Fibroblast of lung (primary cell): ENCODE measurements at regions not wholly inside any gene's neighbourhood (a gene's known extent, or its start where the extent isn't known, plus 50 kb on each side); places are given as distances from the start of the nearest gene placed in this dataset.

Experiments
- DNase-seq, 2 donors: peaks; one replicate each; pipeline versions ENCODE4 v3.0.0 to v3.0.0-alpha.2; 2010; ENCODE audit warnings: low read depth in 2 of 2
- H2AFZ ChIP-seq: 2 replicates; pipeline ENCODE4 v1.5.1; 2012; ENCODE audit warnings: low read length, control low read depth, inconsistent platforms
- H3K27ac ChIP-seq: 2 replicates; pipeline ENCODE4 v1.5.1; 2011; ENCODE audit warnings: low read length, control low read depth; ENCODE audit not compliant: insufficient read depth
- H3K27me3 ChIP-seq: 2 replicates; pipeline ENCODE4 v1.5.1; 2011; ENCODE audit warnings: mild to moderate bottlenecking, low read length; ENCODE audit not compliant: control insufficient read depth, insufficient read depth
- H3K36me3 ChIP-seq: 2 replicates; pipeline ENCODE4 v1.5.1; 2011; ENCODE audit warnings: low read length; ENCODE audit not compliant: control insufficient read depth, insufficient read depth
- H3K4me1 ChIP-seq: 2 replicates; pipeline ENCODE4 v1.5.1; 2011; ENCODE audit warnings: low read length; ENCODE audit not compliant: control insufficient read depth, insufficient read depth; ENCODE audit errors: extremely low read depth
- H3K4me2 ChIP-seq: 2 replicates; pipeline ENCODE4 v1.5.1; 2011; ENCODE audit warnings: low read length, control low read depth; ENCODE audit not compliant: insufficient read depth; ENCODE audit errors: extremely low read depth
- H3K4me3 ChIP-seq, 4 experiments: fragments of 200-600 bp in 1 of 4; sonication (generic) in 1 of 4; replicated peaks in 1 of 4; 2 replicates each; pipeline ENCODE4 v1.5.1; 2011 to 2016; ENCODE audit warnings: low read length in 4 of 4, low read depth in 3 of 4, mild to moderate bottlenecking in 3 of 4, control low read depth in 2 of 4, inconsistent platforms in 1 of 4, mixed read lengths in 1 of 4; ENCODE audit not compliant: insufficient read depth in 1 of 4; ENCODE audit errors: control extremely low read depth in 1 of 4
- H3K79me2 ChIP-seq: 2 replicates; pipeline ENCODE4 v1.5.1; 2012; ENCODE audit warnings: mild to moderate bottlenecking, low read length, inconsistent platforms; ENCODE audit not compliant: control insufficient read depth, insufficient read depth
- H3K9ac ChIP-seq: 2 replicates; pipeline ENCODE4 v1.5.1; 2011; ENCODE audit warnings: mild to moderate bottlenecking, low read length, control low read depth; ENCODE audit not compliant: insufficient read depth
- H3K9me3 ChIP-seq: 2 replicates; pipeline ENCODE4 v1.5.1; 2012; ENCODE audit warnings: low read depth, low read length; ENCODE audit not compliant: control insufficient read depth, insufficient read depth
- H4K20me1 ChIP-seq: 2 replicates; pipeline ENCODE4 v1.5.1; 2011; ENCODE audit warnings: low read length; ENCODE audit not compliant: control insufficient read depth, insufficient read depth; ENCODE audit errors: extremely low read depth
- CTCF ChIP-seq, 2 donors: IDR thresholded peaks in 1 of 2; conservative IDR thresholded peaks in 1 of 2; 1 replicate in 1 of 2; 2 replicates in 1 of 2; pipeline ENCODE4 v1.5.1; 2011 to 2012; ENCODE audit warnings: low read length in 2 of 2, control low read depth in 1 of 2, inconsistent platforms in 1 of 2, low read depth in 1 of 2, mild to moderate bottlenecking in 1 of 2
- EZH2 ChIP-seq: IDR thresholded peaks from 2 replicates; pipeline ENCODE4 v1.5.1; 2012; ENCODE audit warnings: low read length, control low read depth, mild to moderate bottlenecking; ENCODE audit errors: missing control alignments

- H3K4me3 ChIP-seq, result no peak overlapping the region
- H3K36me3 ChIP-seq, result no peaks in the 10 kb centered on the region
- H3K27me3 ChIP-seq, result no peaks in the 10 kb centered on the region
- no peak overlapping the region for H2AFZ ChIP-seq
- H3K27ac ChIP-seq, result no peak overlapping the region
- no peaks in the 10 kb centered on the region for H3K4me1 ChIP-seq
- no peaks in the 10 kb centered on the region for H3K9me3 ChIP-seq
- H3K4me2 ChIP-seq, result no peak overlapping the region
- DNase-seq, result no peak
- H3K79me2 ChIP-seq, result no peaks in the 10 kb centered on the region
- no peaks in the 10 kb centered on the region for H4K20me1 ChIP-seq
- no peak overlapping the region for H3K9ac ChIP-seq
- TF ChIP-seq CTCF (conservative IDR thresholded peaks at IDR 0.05 in 1 of 2, IDR thresholded peaks at IDR 0.05 in 1 of 2; ENCODE audit: low read depth in 1 of 2, low read length in 2 of 2), result no peak
- no peak for TF ChIP-seq EZH2
Observed at GRCh38 chr10:83289948-83290347, 849.4 kb upstream of the GHITM start.

GRCh38 chr10:83301732-83302131 is 837.6 kb upstream of the GHITM start:
- H3K9me3 ChIP-seq, result no peaks in the 10 kb centered on the region
- H3K27ac ChIP-seq, result no peak overlapping the region
- no peak overlapping the region for H2AFZ ChIP-seq
- no peaks in the 10 kb centered on the region for H3K27me3 ChIP-seq
- DNase-seq, result no peak
- H3K4me1 ChIP-seq, result no peaks in the 10 kb centered on the region
- H4K20me1 ChIP-seq, result no peaks in the 10 kb centered on the region
- no peak overlapping the region for H3K4me2 ChIP-seq
- H3K4me3 ChIP-seq, result no peak overlapping the region
- H3K79me2 ChIP-seq, result no peaks in the 10 kb centered on the region
- TF ChIP-seq CTCF (conservative IDR thresholded peaks at IDR 0.05 in 1 of 2, IDR thresholded peaks at IDR 0.05 in 1 of 2; ENCODE audit: low read depth in 1 of 2, low read length in 2 of 2) (no peak), EZH2 (no peak)
- H3K9ac ChIP-seq, result no peak overlapping the region
- no peaks in the 10 kb centered on the region for H3K36me3 ChIP-seq

- Histone ChIP-seq H3K4me3 (no peak overlapping the region), H3K9ac (no peak overlapping the region), H4K20me1 (no peaks in the 10 kb centered on the region), H3K27me3 (no peaks in the 10 kb centered on the region), H2AFZ (no peak overlapping the region), H3K4me1 (no peaks in the 10 kb centered on the region), H3K27ac (no peak overlapping the region), H3K9me3 (no peaks in the 10 kb centered on the region), H3K79me2 (no peaks in the 10 kb centered on the region), H3K4me2 (no peak overlapping the region), H3K36me3 (no peaks in the 10 kb centered on the region)
- TF ChIP-seq CTCF (conservative IDR thresholded peaks at IDR 0.05 in 1 of 2, IDR thresholded peaks at IDR 0.05 in 1 of 2; ENCODE audit: low read depth in 1 of 2, low read length in 2 of 2) (no peak), EZH2 (no peak)
- DNase-seq, result no peak
Observed at GRCh38 chr10:83302623-83303022, 836.7 kb upstream of the GHITM start.
